GM19395 (cell line): ENCODE measurements at regions not wholly inside any gene's neighbourhood (a gene's known extent, or its start where the extent isn't known, plus 50 kb on each side); places are given as distances from the start of the nearest gene placed in this dataset.
"Not testable (repeated sequence)": the region's sequence is repeated elsewhere in the genome, so short reads cannot be mapped to it uniquely, and the experiment has no call there.

Source experiments
- ATAC-seq: cut with Tn5 transposase; IDR thresholded peaks from one replicate; pipeline ENCODE4 v1.9.1; 2021; ENCODE audit warnings: mild to moderate bottlenecking, moderate library complexity; ENCODE audit not compliant: unreplicated experiment

DNA sequence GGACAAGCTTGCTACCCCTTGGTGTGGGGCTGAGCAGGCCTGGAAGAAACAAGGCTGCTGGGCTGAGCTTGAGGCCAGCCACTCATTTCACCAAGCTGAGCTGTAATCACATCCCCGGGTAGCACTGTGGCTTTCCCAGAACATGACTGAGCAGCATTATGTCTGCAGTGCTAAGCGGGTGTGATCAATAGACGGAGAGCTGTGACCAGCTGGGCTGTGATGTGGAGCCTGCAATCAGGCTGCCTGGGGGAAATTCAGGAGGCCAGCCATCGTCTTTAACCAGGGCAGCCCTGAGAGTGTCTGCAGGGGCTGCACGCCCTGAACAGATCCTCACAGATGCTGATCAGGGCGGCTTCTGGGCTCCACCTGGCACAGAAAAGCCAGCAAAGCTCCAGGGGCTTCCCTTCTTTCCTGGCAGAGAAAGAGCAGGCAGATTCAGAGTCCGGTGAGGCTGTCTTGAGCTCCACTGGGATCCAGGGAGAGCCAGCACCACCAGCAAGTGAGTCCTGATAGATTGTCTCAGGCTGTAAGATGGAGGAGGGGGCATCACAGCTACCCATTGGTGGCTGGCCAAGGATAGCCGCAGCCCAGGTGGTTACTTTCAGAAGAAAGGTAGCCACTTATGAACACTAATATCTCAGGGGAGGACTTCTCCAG lies 165.9 kb downstream of the NRN1 start:
- no peak for ATAC-seq

DNA sequence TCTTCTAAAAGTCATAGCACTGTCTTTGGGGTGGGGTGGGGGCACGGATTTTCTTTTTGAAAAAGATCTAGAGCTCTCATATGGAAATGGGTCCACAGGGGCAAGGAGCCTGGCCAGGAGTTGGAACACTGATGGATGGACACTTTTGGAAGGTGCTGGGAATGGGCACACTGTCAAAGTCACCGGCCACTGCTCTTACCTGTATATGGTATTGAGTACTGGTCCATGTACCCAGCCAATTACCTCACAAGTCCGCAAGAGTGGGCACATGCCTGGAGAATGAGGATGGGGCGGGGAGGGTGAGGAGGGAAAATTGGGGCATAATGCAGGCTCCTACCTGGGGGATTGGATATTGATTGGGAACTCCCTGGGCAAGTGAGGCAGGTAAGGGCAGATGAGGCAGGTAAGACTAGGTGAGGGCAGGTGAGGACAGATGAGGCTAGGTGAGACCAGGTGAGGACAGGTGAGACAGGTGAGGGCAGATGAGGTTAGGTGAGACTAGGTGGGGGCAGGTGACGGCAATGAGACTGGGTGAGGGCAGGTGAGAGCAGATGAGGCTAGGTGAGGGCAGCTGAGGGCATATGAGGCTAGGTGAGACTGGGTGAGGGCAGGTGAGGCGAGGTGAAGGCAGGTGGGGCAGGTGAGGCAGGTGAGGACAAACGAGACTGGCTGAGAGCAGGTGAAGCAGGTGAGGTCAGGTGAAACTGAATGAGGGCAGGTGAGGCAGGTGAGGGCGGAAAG lies 167.9 kb downstream of the NRN1 start:
- no peak for ATAC-seq

DNA sequence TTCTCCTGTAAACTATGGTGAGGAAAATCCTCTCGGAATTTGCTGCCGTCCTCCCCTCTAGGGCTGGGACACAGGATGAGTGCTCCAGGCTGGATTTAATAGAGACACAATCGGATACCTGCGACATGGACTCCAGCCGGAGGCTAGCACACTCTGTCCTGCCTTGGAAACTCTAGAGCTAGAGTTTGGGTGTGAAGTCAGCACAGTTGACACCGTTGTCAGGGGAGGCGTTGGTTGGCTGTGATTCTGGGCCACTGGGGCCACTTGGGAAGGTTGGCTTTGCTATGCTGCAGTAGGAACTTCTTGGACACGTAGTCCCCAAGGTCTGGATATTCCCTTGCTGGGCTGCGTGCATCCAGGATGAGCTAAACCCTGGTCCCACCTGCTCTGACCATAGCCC lies 169.4 kb downstream of the NRN1 start:
- ATAC-seq = no peak

DNA sequence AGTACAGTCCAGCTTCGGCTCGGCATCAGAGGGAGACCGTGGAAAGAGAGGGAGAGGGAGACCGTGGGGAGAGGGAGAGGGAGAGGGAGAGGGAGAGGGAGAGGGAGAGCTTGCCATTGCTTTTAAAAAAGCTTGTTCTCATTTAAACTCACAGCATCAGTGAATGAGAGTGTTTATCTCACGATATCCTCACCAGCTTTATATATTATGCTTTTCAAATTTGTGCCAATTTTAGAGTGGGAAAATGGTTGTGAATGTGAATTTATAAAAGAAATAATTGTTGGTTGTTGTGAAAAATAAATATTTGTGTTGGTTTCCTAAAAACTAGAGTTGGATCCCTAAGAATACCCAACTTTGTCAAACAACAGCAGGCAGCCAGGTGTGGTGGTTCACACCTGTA lies 170.1 kb downstream of the NRN1 start:
- ATAC-seq = not testable (repeated sequence)

DNA sequence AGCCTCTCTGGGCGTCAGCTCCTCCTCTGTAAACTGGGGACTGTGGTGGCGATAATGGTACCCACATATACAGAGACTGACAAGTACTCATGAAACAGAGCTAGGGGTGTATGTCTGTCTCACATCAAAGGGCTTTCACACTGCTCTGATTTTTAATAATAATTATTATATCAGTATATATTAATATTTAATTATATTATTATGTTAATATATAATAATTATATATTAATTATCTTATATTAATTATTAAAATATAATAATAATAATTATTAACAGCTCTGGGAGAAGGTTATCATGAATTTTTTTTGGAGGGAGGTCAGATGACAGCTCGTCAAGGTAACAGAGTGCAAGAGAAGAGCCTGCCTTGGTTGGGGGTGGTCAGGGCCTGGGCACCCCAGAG lies 173.6 kb downstream of the NRN1 start:
- ATAC-seq = no peak

DNA sequence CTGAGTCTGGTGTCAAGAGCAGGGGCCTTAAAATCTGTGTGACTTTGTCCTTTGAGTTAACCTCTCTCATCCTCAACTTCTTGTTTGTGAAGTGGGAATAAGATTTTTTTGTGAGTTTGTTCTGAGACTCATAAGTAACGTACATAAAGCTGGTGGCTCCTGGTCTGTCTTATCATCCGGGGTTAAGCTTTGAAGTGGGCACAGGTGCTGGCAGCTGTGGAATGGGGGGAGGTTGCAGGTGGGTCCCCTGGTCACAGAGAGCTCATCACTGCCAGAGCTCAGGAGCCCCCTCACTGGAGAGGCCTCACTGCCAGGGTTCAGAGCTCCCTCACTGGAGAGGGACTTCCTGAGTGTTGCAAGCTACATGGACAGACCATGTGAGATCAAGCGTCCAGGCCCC lies 174.1 kb downstream of the NRN1 start:
- ATAC-seq = no peak

DNA sequence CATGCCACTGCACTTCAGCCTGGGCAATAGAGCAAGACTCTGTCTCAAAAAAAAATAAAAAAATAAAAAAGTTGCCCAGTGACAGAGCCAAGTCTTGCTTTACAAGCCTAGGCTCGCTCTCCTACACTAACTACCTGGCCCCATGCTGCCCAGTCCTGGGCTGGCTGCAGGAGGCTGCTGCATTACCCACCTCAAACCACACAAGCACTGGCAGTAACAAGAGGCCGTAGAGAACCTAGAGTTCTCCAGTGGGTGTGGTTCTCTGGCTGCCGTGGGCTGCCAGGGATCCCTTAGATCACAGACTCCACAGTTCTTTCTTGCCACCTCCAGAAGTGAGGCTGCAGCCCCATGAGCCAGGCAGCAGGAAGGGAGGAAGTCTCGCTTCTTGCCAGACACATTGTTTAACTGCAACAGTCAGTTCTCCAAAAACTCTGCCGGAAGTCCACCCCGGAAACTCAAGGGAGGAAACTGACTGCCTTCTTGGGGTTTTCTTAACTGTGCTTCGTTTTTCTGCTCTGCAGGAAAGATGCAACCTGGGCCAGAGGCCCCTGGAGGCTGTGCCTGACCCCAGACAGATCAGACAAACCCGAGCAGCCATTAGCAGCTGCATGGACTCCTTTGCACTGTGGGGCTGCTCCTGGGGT lies 175.4 kb downstream of the NRN1 start:
- ATAC-seq = peak; percentile 65

DNA sequence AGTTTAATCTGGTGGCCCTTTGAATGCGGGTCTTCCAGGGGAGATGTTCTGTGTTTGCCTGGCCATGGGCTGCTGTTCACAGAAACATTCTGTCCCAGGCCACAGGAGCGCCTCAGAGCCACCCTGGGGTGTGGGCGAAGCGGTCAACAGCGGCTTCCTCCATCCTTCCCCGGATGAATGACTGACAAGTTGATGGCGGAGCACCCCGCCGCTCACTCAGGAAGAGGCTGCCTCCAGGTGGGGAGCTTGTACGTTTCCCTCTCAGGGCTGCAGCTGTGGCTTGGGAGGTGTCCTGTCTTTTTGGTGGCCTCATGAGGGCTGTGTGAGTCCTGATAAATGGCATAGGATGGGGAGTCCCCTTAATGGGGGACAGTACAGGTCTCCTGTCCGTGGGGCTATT lies 178.4 kb downstream of the NRN1 start:
- no peak for ATAC-seq

DNA sequence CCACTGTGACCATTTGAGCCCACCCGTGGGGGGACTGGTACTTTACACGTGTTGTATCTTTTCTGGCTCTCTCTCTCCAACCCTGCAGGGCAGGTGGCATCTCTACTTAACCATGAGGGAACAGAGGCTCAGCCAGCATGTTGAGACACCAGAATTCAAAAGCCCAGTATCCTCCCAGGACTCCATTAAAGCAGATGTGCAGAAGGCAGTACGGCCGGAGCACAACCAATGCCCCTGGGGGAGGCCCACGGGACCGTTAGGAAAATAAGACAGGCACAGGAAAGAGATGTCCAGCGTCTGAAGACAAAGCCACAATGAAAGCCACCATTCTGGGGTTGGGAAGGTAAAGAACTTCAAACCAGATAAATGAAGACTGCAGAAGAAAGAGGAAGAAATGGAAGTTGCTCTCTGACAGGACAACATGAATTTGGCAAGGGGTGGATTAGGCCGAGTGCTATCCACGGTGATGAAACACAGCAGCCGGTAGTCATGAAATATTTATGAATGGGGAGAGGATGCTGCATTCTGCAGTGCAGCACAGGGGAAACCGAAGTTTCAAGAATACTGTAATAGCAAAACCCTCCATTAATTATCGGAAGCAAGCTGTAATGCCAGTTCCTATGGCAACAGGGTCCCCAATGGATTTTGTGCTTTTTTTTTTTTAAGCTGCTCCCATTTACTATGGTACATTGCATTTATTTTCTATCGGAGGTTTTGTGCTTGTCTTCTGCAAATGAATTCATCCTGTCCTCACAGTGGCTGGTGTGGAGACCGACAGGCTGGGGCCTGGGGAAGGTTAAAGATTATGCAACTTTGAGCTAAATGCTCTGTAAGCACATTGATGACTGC lies 179.4 kb downstream of the NRN1 start:
- no peak for ATAC-seq

DNA sequence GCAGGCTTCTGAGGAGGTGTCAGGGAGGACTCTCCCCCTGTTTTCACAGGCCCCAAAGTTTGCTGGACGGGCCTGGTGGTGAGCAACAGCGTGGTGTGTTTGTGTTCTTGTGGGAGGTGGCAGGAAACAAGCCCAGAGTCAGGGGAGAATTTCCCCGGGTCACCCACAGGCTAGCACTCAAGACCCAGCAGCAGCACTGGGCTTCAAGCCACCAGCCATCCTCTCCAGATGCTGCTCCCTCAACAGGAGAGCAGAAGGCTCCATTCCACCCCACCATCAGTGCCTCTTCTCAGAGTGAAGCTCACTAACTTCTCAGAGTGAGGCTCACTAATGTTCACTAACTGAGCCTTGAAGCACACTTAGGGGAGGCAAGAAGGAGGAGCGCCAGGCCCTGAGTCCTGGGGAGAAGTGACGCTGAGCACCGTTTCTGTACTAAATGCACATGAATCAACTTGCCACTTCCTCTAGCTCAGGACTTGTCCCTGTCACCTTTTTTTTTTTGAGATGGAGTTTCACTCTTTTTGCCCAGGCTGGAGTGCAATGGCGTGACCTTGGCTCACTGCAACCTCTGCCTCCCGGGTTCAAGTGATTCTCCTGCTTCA lies 182.2 kb downstream of the NRN1 start:
- not testable (repeated sequence) for ATAC-seq
